ENCODE measurements at regions not wholly inside any gene's neighbourhood (a gene's known extent, or its start where the extent isn't known, plus 50 kb on each side); places are given as distances from the start of the nearest gene placed in this dataset.

- Histone ChIP-seq H3K4me3 (ENCODE audit: low read length in 2 of 2) (no peak overlapping the region), H3K9ac (ENCODE audit: low read depth in 1 of 2, low read length in 2 of 2) (no peak overlapping the region), H3K4me1 (ENCODE audit: control insufficient read depth in 2 of 2, insufficient read depth in 2 of 2, low read length in 2 of 2) (no peaks in the 10 kb centered on the region)
Measured at GRCh38 chr10:26640391-26640790, 57.1 kb upstream of the PDSS1 start.

GRCh38 chr10:26642896-26643653 is 54.4 kb upstream of the PDSS1 start:
- Histone ChIP-seq H3K9ac (ENCODE audit: low read depth in 1 of 2, low read length in 2 of 2) (no peak overlapping the region), H3K36me3 (ENCODE audit: control insufficient read depth in 2 of 2, insufficient read depth in 2 of 2, low read length in 2 of 2) (no peaks in the 10 kb centered on the region), H3K9me3 (ENCODE audit: control insufficient read depth in 2 of 2, low read length in 2 of 2) (no peaks in the 10 kb centered on the region)

More at GRCh38 chr10:26640391-26640790, 57.1 kb upstream of the PDSS1 start:
- no peak overlapping the region for H3K27ac ChIP-seq (ENCODE audit: low read depth in 2 of 2, low read length in 2 of 2)
- no peaks in the 10 kb centered on the region for H3K9me3 ChIP-seq (ENCODE audit: control insufficient read depth in 2 of 2, low read length in 2 of 2)
- no peaks in the 10 kb centered on the region for H3K27me3 ChIP-seq (ENCODE audit: control insufficient read depth in 2 of 2, insufficient read depth in 2 of 2, low read length in 2 of 2)
- H3K36me3 ChIP-seq (ENCODE audit: control insufficient read depth in 2 of 2, insufficient read depth in 2 of 2, low read length in 2 of 2), result no peaks in the 10 kb centered on the region

GRCh38 chr10:26647602-26648244 is 49.8 kb upstream of the PDSS1 start:
- no peaks in the 10 kb centered on the region for H3K9me3 ChIP-seq (ENCODE audit: control insufficient read depth in 2 of 2, low read length in 2 of 2)
- H3K4me3 ChIP-seq (ENCODE audit: low read length in 2 of 2), result no peak overlapping the region
- H3K4me1 ChIP-seq (ENCODE audit: control insufficient read depth in 2 of 2, insufficient read depth in 2 of 2, low read length in 2 of 2), result no peaks in the 10 kb centered on the region
- no peak overlapping the region for H3K27ac ChIP-seq (ENCODE audit: low read depth in 2 of 2, low read length in 2 of 2)
- H3K9ac ChIP-seq (ENCODE audit: low read depth in 1 of 2, low read length in 2 of 2), result no peak overlapping the region
- no peaks in the 10 kb centered on the region for H3K27me3 ChIP-seq (ENCODE audit: control insufficient read depth in 2 of 2, insufficient read depth in 2 of 2, low read length in 2 of 2)
- no peaks in the 10 kb centered on the region for H3K36me3 ChIP-seq (ENCODE audit: control insufficient read depth in 2 of 2, insufficient read depth in 2 of 2, low read length in 2 of 2)

More at GRCh38 chr10:26642896-26643653, 54.4 kb upstream of the PDSS1 start:
- no peaks in the 10 kb centered on the region for H3K4me1 ChIP-seq (ENCODE audit: control insufficient read depth in 2 of 2, insufficient read depth in 2 of 2, low read length in 2 of 2)
- no peak overlapping the region for H3K27ac ChIP-seq (ENCODE audit: low read depth in 2 of 2, low read length in 2 of 2)
- H3K27me3 ChIP-seq (ENCODE audit: control insufficient read depth in 2 of 2, insufficient read depth in 2 of 2, low read length in 2 of 2), result no peaks in the 10 kb centered on the region
- H3K4me3 ChIP-seq (ENCODE audit: low read length in 2 of 2), result no peak overlapping the region

Measured in mucosa of rectum (tissue), 2 donors.